NCI-H2196 (cell line): ENCODE measurements at regions not wholly inside any gene's neighbourhood (a gene's known extent, or its start where the extent isn't known, plus 50 kb on each side); places are given as distances from the start of the nearest gene placed in this dataset.

Experiments
- DNase-seq: peaks from one replicate; lab custom pipeline; 2025; ENCODE audit not compliant: unreplicated experiment; lab: John Stamatoyannopoulos, UW

GRCh38 chr2:12391116-12391515 is 325.6 kb upstream of the TRIB2 start:
- no peak for DNase-seq

GRCh38 chr2:12396699-12397098 is 320.0 kb upstream of the TRIB2 start:
- no peak for DNase-seq

DNA sequence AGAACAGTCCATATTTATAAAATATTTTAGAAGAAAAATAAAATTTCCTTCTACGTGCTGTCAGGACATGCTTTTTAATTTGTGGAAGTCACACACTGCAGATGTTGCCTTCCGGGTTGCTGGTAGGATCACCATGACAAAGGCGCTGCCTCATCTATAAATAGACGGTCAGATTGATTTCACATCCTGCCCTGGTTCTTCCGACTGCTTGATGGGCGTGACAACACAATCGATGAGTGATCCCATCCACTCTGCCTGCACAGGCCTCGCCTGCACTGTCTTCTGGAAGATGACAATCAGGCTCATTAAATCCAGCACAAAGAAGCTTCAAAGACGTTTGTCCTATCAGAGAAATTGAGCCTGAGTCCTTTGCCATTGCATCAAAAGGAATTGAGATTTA is 318.9 kb upstream of the TRIB2 start:
- no peak for DNase-seq

DNA sequence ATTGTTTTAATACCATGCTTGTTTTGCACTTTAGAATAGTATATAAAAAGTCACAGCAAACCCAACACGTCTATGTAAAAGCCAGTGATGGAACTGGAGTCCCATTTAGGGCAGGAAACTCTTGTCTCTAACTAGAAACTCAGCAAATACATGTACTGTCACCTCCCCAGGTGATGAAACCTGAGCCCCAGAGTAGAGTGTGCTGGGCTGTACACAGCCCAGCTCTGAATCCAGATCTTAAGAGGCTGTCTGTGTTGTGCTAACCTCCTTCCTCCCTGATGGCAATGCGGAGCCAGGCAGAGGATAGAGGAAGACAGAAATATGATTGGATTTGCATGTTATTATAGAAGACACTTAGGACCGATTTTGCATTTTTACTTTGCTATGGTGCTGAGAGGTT is 317.5 kb upstream of the TRIB2 start:
- peak; percentile 13 for DNase-seq

GRCh38 chr2:12400543-12400942 is 316.2 kb upstream of the TRIB2 start:
- no peak for DNase-seq

- no peak for DNase-seq
Measured at GRCh38 chr2:12402440-12403139, 314.1 kb upstream of the TRIB2 start.

GRCh38 chr2:12404497-12404896 is 312.2 kb upstream of the TRIB2 start:
- DNase-seq, result no peak

- DNase-seq, result no peak
Measured at GRCh38 chr2:12407160-12407559, 309.6 kb upstream of the TRIB2 start.

- no peak for DNase-seq
Measured at GRCh38 chr2:12412898-12413305, 303.8 kb upstream of the TRIB2 start.

DNA sequence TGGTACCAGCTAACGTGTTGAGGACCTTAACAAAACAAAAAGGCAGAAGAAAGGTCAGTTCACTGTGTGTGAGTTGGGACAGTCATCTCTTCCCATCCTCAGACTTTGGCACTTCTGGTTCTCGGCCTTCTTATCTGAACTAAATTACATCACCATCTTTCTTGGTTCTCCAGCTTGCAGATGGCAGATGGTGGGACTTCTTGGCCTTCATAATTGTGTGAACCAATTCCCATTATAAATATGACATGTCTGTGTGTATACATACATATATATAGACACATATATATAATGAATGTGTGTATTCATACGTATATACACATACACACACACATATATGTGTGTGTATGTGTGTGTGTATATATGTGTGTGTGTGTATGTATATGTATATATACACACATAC is 301.2 kb upstream of the TRIB2 start:
- DNase-seq, result no peak

GRCh38 chr2:12416600-12416999 is 300.1 kb upstream of the TRIB2 start:
- no peak for DNase-seq

GRCh38 chr2:12417786-12418185 is 298.9 kb upstream of the TRIB2 start:
- DNase-seq, result no peak

DNA sequence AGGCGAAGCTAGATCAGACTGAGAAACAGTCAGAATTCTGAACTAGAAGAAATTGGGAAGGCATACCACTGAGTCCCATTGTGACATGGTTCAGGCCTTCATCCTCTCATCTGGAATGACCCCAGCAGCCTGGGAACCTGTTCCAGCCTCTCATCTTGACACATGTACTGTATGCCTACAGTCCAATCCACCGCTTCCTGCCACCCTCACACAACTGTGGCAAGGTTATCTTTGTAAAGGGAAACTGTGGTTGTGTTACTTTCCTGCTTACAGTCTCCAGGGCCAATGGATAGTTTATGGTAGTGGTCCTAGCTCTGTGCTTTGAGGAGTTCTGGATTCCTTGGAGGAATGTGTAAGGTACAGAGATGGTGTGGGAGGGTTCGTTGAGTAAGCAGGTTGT is 296.9 kb upstream of the TRIB2 start:
- DNase-seq, result no peak

- no peak for DNase-seq
Measured at GRCh38 chr2:12421046-12421445, 295.7 kb upstream of the TRIB2 start.

DNA sequence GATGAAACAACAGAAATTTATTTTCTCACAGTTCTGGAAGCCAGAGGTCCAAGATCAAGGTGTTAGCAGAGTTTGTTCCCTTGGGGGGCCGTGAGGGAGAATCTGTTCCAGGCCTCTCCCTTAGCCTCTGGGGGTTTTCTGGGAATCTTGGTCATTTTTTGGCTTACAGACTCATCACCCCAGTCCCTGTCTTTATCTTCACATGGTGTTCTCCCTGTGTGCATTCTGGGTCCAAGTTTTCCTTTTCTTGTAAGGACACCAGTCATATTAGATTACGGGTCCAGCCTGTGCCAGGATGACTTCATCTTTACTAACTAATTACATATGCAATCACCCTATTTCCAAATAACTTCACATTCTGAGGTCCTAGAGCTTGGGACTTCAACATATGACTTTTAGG is 292.5 kb upstream of the TRIB2 start:
- no peak for DNase-seq

DNA sequence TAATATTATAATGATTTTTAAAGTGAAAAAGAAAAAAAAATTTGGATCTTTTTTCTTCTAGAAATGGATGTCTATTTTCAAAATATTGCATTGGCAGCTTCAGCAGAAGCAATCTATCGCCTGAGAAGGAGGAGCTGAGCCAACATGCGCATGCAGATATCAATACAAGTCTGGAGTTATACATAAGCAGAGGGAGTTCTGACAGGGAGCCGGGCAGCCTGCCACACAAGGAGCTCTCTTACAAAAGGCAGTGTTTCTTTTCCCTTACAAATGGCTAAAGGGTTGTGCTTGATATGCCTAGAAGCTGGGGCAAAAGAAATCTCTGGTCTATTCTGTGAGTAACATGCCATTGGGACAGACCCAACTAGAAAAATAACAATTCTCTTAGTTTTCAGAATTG is 291.9 kb upstream of the TRIB2 start:
- DNase-seq, result no peak

DNA sequence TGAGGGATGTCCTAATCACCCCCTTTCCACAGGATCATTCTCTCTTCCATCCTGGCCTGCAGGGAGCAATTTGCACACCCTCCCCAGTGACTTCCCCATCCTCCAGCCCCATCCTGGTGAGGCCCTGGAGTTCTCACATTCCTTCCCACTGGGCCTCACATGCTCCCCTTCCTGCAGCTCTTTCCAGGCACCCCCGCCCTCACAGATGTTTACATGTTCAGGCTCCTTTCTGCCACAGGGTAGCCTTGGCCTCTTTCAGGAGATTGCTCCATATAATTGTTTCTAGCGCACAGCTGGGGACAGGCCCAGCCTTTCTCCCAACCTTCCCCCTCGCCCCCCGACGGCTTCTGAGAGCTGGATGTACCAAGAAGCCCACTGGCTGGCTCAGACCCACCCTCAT is 288.4 kb upstream of the TRIB2 start:
- no peak for DNase-seq

GRCh38 chr2:12428786-12429185 is 287.9 kb upstream of the TRIB2 start:
- no peak for DNase-seq

DNA sequence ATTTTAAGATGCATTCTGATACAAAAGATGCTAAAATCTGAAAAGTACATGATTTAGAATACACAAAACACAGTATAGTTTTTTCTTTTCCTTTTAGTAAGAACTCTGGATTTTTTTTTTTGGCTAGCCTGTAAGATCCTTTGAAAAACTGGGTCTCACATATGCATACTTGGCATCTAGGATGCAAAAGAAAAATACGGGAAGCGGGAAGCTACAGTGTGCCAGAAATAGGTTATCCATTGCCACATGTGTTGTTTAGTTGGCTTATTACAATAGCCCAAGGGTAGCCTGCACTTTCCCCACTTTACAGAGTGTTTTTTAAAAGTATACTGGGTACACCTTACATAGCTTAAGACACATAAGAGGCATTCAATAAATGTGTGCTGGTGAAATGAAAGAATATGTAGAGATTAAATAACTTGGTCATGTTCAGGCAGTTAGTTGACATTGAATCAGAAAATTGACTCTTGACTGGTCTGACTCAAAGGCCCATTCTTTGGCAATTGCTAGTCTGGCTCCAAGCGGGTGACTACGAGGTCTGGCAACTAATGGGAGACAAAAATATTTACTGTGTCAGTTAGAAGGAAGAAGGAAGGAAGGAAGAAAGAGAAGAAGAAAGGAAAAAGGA is 286.8 kb upstream of the TRIB2 start:
- DNase-seq, result no peak

- DNase-seq, result no peak
Measured at GRCh38 chr2:12430407-12431133, 286.2 kb upstream of the TRIB2 start.

DNA sequence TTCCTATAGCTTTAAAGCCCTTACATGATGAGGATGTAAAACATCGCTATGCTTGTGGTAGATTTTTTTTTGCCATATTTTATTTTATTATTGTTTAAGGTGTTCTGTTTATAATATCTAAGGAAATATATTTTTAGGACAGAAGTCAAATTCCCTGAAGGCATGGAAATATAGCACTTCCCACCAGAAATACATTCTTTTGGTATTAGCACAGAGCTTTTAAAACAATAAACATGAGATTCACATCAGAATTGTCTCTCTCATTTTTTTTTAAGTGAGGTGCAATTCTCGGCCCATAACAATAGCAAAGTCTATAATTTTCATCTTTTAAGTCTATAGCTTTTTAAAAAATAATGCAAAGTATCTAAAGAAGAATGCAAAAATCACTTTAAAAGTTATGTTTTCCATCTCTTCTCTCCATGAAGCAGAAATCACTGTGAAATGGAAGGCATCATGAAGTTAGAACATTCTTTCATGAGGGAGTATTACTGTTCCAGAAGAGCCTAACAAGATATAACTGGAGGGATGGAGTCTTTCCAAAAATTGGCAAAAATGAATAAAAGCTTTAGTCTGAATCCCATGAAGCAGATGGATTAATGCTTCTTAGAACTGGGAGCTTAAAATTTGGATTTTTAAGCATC is 283.6 kb upstream of the TRIB2 start:
- DNase-seq, result no peak

GRCh38 chr2:12433626-12433990 is 283.1 kb upstream of the TRIB2 start:
- no peak for DNase-seq
